Central memory CD8-positive, alpha-beta T cell (primary cell): ENCODE measurements at regions not wholly inside any gene's neighbourhood (a gene's known extent, or its start where the extent isn't known, plus 50 kb on each side); places are given as distances from the start of the nearest gene placed in this dataset.

Experiments used
- ATAC-seq: fragments of 150-1000 bp; cut with Tn5 transposase; replicated peaks from 2 replicates; pipeline ENCODE4 v1.10.0; 2022; ENCODE audit warnings: mild to moderate bottlenecking, moderate FRiP score, moderate number of reproducible peaks; ENCODE audit not compliant: poor library complexity, severe bottlenecking; ENCODE audit errors: extremely low read depth
- DNase-seq, 2 donors: peaks; one replicate each; pipeline ENCODE4 v3.0.0; 2021; ENCODE audit warnings: low spot score in 2 of 2
- H3K27ac Mint-ChIP-seq: one replicate; pipeline ENCODE4 v1.8.0; 2022; ENCODE audit warnings: low read depth, mild to moderate bottlenecking, moderate library complexity, mixed read lengths
- H3K27me3 Mint-ChIP-seq: one replicate; pipeline ENCODE4 v1.8.0; 2022; ENCODE audit warnings: mixed read lengths
- H3K36me3 Mint-ChIP-seq: one replicate; pipeline ENCODE4 v1.8.0; 2022; ENCODE audit warnings: mild to moderate bottlenecking, moderate library complexity, mixed read lengths; ENCODE audit not compliant: insufficient read depth
- H3K4me1 Mint-ChIP-seq: one replicate; pipeline ENCODE4 v1.8.0; 2022; ENCODE audit warnings: mixed read lengths
- H3K4me3 Mint-ChIP-seq: one replicate; pipeline ENCODE4 v1.8.0; 2022; ENCODE audit warnings: mild to moderate bottlenecking, moderate library complexity, mixed read lengths
- H3K9me3 Mint-ChIP-seq: one replicate; pipeline ENCODE4 v1.8.0; 2022; ENCODE audit warnings: mixed read lengths

DNA sequence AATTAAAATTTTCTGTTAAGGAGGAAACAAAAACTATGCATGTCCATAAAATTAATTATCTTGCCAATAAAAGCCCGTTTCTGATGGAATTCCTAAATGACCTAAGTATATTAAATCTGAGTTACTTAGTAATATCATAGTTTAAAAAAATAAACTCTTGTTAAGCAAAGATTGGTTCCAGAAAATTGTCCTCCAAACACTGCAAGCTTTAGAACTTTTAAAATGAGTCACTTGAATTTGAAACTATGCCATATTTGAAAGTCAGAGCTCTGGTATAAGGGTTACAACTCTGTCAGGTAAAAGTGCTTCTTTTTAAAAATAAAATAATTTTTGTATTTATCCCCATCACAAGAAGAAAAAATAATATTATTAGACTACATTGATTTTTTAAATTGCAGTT, 409.5 kb downstream of the PLPP3 start:
- DNase-seq = no peak
- Mint-ChIP-seq H3K4me1 (no peaks in the 10 kb centered on the region), H3K9me3 (peaks cover 12% of the 10 kb centered on the region)

DNA sequence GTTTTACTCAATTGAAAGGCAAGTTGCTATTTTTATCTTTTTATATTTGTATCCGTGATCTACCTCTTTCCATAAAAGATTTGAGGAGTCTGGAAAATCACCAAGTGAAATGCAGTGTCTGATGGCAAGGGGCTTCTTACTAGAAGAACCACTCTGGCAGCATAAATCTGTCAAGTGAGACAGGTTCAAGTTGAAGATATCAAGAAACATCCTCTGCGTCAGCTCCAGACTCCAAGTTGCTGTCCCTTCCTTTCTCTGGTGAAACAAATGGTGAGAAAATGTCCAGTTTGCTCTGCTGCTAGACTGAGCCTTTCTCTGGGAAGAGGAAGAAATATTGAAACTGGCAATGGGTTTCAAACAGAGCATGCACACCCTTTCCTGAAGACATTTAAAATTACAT, 411.2 kb downstream of the PLPP3 start:
- Mint-ChIP-seq H3K36me3 (no peaks in the 10 kb centered on the region), H3K9me3 (peaks cover 7% of the 10 kb centered on the region), H3K4me1 (no peaks in the 10 kb centered on the region), H3K4me3 (no peak overlapping the region), H3K27me3 (no peaks in the 10 kb centered on the region), H3K27ac (no peak overlapping the region)
- ATAC-seq (no peak), DNase-seq (no peak)

More for the DNA sequence above, 409.5 kb downstream of the PLPP3 start:
- H3K4me3 Mint-ChIP-seq = no peak overlapping the region
- H3K27ac Mint-ChIP-seq = no peak overlapping the region
- ATAC-seq = no peak
- H3K27me3 Mint-ChIP-seq = no peaks in the 10 kb centered on the region
- H3K36me3 Mint-ChIP-seq = no peaks in the 10 kb centered on the region

DNA sequence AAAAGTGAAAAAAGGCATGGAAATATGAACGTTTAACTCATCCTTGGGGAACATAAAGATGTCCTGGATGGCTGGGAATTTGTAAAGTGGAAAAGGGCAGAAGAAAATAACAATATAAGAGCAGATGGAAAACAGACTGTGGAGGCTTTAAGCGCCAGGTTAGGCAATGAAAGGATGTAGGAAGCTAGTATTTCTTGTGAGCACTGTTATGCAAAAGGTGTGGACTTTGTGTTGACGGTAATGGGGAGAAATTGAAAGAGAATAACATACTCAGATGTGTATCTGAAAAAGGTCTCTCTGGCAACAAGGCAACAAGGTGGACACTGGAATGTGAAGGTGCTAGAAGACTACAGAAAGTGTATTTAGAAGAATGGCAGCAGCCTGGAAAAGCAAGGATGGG, 411.8 kb downstream of the PLPP3 start:
- H3K27me3 Mint-ChIP-seq = no peaks in the 10 kb centered on the region

DNA sequence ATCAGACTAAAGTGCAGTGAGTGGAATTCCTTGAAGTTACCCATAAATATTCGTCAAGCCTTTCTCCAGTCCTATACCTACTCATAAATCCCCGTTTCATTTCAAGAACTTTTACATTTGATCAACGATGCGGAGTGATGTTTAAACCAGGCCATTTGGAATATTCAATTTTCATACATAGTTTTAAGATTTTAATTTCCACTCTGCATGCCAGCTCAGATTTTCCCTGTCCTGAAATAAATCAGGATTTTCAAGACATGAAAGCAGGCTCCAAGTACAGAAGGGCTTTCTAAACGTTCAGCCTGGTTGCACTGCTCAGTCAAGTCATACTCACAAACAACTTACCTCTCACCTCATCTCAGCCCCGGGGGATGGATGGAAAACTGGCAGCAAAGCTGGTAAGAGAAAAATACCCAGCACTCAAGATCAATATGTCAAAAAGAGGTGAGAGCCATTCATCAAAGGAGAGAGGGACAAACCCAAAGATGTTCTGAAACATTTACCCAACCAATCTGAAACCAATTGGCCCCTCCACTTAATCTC, 418.5 kb downstream of the PLPP3 start:
- Mint-ChIP-seq H3K4me1 (no peaks in the 10 kb centered on the region), H3K9me3 (peaks cover 10% of the 10 kb centered on the region), H3K27me3 (no peaks in the 10 kb centered on the region), H3K4me3 (no peak overlapping the region), H3K36me3 (no peaks in the 10 kb centered on the region), H3K27ac (no peak overlapping the region)
- no peak for ATAC-seq
- no peak for DNase-seq

More for the DNA sequence above, 411.8 kb downstream of the PLPP3 start:
- no peak for ATAC-seq
- Mint-ChIP-seq H3K27ac (no peak overlapping the region), H3K9me3 (peaks cover 7% of the 10 kb centered on the region), H3K36me3 (no peaks in the 10 kb centered on the region), H3K4me3 (no peak overlapping the region), H3K4me1 (no peaks in the 10 kb centered on the region)
- DNase-seq = no peak

DNA sequence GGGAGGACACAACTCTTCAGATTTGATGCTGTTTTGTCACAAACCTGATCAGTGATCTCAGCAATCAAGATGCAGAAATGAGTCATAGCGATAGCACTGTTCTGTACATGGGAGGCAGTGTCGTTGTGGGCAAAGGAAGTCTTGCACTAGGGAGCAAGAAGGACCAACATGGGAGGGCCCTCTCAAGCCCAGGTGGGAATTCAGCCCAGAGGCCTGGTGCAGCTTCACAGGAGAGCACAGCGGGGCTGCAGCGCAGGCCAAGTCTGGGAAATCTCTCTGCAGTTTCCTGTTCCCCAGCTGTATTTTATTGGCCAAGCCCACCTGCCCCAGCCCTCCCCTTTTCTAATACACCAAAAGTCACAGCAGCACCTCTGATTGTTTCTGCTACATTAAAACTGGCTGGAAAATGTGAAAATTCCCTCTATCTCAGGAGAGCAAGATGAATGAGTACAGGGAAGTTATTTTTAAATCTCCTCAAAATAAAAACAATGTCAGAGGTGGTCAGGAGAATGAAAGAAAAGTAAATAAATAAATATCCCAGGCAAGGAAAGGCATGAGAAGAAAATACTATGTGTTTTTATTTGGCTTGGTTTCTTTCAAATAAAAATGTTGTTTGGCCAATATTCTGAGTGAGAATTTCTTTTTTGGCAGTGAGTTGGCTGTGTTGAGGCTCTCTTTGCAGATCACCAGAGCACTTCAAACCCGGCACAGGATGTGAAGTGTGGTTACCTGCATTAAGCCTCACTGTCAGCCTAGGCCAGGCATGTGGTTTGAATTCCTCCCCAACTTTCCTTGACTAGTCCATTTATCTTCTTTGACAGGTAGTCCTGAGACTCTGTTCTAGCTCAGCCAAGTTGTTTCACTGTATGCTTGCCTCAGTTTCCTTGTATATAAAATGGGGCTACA, 422.1 kb downstream of the PLPP3 start:
- no peak overlapping the region for H3K4me3 Mint-ChIP-seq
- H3K4me1 Mint-ChIP-seq = no peaks in the 10 kb centered on the region
- H3K27me3 Mint-ChIP-seq = no peaks in the 10 kb centered on the region
- H3K36me3 Mint-ChIP-seq = no peaks in the 10 kb centered on the region
- peaks cover 10% of the 10 kb centered on the region for H3K9me3 Mint-ChIP-seq
- DNase-seq = no peak
- no peak for ATAC-seq
- no peak overlapping the region for H3K27ac Mint-ChIP-seq

DNA sequence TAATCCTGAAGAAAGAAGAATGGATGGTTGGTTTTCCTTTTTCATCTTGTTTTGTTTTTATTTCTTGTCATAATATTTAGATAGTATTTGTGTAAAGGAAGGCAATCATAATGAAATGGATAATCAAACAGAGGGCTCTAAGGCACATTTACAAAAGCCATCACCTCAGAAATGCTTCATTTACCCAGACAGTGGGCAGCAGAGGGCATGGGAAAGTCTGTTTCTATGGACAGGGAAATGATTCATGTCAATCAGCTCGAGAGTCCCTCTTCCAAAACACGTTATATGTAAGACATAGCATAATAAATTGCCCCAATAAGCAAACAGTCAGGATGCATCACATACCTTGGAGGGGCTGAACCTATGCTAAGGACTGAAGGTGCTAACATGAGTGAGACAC, 426.1 kb downstream of the PLPP3 start:
- Mint-ChIP-seq H3K4me3 (no peak overlapping the region), H3K36me3 (no peaks in the 10 kb centered on the region), H3K9me3 (no peaks in the 10 kb centered on the region), H3K4me1 (no peaks in the 10 kb centered on the region), H3K27me3 (no peaks in the 10 kb centered on the region), H3K27ac (no peak overlapping the region)
- ATAC-seq (no peak), DNase-seq (no peak)

DNA sequence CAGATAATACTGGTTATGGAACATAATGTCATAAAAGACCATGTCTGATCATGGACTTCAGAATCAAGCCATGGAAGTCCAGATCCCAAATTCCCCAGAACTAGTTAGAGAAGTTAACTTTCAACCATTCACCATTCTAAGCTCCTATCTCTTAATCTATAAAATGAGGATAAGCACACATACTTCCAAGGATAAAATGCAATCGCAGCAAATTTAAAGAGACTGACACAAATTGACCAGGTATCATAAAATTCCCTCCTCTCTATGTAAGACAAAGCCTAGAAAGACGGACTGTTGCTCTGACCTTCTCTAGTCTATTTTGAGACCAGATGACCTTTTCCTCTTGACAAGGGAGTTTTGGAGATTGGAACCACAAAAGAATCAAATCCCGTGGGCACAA, 426.7 kb downstream of the PLPP3 start:
- Mint-ChIP-seq H3K4me3 (no peak overlapping the region), H3K36me3 (no peaks in the 10 kb centered on the region)
- DNase-seq = no peak

DNA sequence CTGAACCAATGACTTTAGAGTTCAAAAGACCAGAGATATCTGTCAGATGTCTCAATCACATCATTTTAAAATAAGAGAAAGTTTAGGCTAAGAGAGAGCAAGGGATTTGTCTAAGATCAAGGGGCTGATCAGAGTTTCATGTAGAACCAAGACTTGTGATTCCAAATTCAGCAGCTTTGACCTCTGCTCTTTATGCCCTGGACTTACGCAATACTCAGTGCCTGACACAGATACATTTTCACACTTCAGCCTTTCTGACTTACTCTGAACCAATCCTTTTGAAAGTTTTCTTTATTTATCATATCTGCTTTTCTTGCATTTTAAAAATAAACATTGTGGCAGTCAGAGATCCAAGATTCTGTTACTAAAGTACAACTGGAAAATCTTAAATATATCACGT, 428.0 kb downstream of the PLPP3 start:
- ATAC-seq = no peak
- Mint-ChIP-seq H3K4me1 (no peaks in the 10 kb centered on the region), H3K27ac (no peak overlapping the region), H3K36me3 (no peaks in the 10 kb centered on the region), H3K9me3 (no peaks in the 10 kb centered on the region), H3K27me3 (no peaks in the 10 kb centered on the region), H3K4me3 (no peak overlapping the region)
- DNase-seq = no peak

More for the DNA sequence above, 426.7 kb downstream of the PLPP3 start:
- Mint-ChIP-seq H3K9me3 (no peaks in the 10 kb centered on the region), H3K27me3 (no peaks in the 10 kb centered on the region), H3K27ac (no peak overlapping the region), H3K4me1 (no peaks in the 10 kb centered on the region)
- no peak for ATAC-seq

DNA sequence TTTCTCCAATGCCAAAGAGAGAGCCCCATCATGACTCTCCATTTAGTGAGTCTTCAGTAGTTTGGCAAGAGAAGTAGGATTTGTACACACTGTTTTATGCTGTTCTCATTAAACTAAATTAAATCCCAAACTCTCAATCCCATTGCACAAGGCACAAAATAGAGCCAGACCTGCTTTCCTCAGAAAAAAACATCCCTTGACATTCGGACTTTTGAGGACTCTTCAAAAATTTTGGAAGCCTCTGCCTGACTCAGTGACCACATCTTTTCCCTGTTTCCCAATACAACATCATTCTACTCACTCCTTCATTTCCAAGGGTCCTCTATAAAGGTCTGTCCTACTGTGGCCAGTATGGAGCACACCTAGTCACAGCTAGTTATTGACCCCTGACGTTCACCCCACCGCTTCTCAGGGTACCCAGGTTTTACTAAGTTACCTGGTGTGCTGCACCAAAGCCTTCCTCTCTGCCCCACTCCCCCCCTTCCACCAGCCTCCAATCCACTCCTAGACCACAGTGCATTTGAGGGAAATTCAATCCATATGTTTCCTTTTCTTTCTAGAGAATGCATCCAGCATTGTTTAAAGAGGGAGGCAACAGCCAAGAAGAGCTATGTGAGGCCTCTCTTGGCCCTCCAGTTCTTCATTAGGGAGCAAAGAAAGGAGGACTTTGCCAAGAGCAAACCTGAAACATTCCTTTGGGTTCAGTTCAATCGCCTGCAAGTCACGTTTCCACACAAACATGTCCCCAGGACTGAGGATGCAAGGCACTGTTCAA, 428.7 kb downstream of the PLPP3 start:
- ATAC-seq (no peak), DNase-seq (no peak)
- Mint-ChIP-seq H3K4me3 (no peak overlapping the region), H3K27ac (no peak overlapping the region), H3K27me3 (no peaks in the 10 kb centered on the region), H3K36me3 (no peaks in the 10 kb centered on the region), H3K4me1 (no peaks in the 10 kb centered on the region), H3K9me3 (no peaks in the 10 kb centered on the region)

DNA sequence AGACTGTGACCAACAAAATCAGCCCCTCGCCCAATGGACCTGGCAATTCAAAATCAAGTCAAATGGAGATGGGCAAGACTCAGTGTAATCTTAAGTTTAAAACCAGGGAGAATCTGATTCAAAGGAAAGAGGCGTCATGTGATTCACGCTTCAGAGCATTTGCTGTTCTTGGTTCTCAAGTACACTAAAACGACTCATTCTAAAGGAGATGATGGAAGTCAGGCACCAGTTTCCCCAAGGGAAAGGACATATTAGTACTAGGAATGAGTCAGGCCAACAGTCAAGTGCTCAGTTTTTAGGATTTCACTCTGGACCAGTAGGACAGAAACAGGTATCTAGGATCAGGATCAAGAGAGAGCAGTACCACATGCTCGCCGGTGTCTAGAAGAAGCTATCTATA, 429.6 kb downstream of the PLPP3 start:
- H3K27me3 Mint-ChIP-seq = no peaks in the 10 kb centered on the region
- H3K9me3 Mint-ChIP-seq = peaks cover 5% of the 10 kb centered on the region
- H3K36me3 Mint-ChIP-seq = no peaks in the 10 kb centered on the region
- DNase-seq = no peak
- H3K27ac Mint-ChIP-seq = no peak overlapping the region
- H3K4me3 Mint-ChIP-seq = no peak overlapping the region
- H3K4me1 Mint-ChIP-seq = no peaks in the 10 kb centered on the region
- no peak for ATAC-seq

DNA sequence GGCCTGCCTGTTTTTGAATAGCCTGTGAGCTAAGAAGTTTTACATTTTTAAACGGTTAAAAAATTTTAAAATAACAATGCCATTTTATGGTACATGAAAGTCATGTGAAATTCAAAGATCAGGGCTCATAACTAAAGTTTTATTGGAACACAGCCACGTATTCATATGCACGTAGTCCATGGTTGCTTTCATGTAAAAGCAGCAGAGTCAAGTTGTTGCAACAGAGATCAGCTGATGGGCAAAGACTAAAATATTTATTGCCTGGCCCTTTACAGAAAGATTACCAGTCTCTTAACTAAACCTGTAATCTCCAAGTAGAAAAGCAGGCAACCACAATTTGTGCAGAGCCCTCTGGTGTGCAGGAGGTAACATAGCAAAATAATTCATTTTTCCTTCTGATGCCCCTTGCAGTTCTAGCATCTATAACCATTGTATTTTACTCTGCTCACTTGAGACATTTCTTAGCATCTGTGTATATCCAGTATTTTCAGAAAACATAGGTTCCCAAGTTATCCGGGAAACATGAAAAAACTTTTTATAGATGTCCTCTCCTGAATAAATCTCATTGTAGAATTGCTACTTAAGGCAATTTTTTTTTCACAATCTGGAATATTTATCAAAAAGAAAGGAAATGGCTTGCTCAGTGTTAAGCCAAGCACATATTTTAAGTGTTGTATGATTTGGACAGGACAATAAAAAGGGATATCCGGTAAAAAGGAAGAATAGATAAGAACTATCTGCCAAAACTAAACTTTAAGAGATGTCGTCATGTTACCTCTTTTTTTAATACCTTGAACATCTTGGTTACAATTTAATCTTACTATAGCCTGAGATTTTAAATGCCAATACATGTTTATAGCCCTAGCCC, 430.8 kb downstream of the PLPP3 start:
- no peak for ATAC-seq
- H3K27ac Mint-ChIP-seq = no peak overlapping the region
- no peaks in the 10 kb centered on the region for H3K27me3 Mint-ChIP-seq
- no peaks in the 10 kb centered on the region for H3K36me3 Mint-ChIP-seq
- H3K4me3 Mint-ChIP-seq = no peak overlapping the region
- H3K4me1 Mint-ChIP-seq = no peaks in the 10 kb centered on the region
- peaks cover 7% of the 10 kb centered on the region for H3K9me3 Mint-ChIP-seq
- no peak for DNase-seq

DNA sequence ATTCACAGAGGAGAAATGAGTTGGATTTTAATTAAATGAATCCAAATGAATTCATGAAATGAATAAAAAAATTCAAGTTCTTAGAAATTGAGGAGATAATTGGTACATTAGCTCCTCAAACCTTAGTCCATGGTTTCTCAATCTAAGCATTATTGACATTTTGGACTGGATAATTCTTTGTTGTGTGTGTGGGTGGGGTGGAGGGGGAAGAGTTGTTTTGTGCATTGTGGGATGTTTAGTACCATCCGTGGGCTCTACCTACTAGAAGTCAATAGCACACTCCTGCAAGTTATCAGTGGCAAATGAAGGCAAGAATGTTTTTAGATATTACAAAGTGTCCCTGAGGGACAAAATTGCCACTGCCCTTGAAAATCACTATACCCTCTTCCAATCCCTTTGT, 431.9 kb downstream of the PLPP3 start:
- no peak overlapping the region for H3K4me3 Mint-ChIP-seq
- no peaks in the 10 kb centered on the region for H3K36me3 Mint-ChIP-seq
- no peaks in the 10 kb centered on the region for H3K4me1 Mint-ChIP-seq
- H3K27ac Mint-ChIP-seq = no peak overlapping the region
- ATAC-seq = no peak
- H3K27me3 Mint-ChIP-seq = no peaks in the 10 kb centered on the region
- peaks cover 7% of the 10 kb centered on the region for H3K9me3 Mint-ChIP-seq
- no peak for DNase-seq
